ENCODE measurements at regions not wholly inside any gene's neighbourhood (a gene's known extent, or its start where the extent isn't known, plus 50 kb on each side); places are given as distances from the start of the nearest gene placed in this dataset.

DNA sequence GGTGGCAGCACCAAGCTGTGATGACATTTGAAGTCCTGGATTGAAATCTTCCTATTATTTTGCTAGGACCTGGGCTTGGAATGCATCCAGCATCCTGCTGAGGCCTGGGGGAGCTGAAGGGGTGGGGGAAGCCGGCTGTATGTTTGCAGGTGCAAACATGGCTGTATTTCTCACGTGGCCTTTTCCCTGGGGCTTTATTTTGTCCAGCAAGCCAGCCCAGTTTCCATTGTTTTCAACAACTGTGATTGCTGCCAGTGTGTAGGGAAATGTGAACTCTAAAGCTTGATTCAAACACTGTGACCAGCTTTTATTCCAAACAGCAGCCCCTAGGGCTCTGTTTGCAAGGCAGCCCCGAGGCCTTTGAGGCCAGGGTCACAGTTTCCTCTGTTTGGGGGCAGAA, 683.0 kb downstream of the DHX35 start:
- TF ChIP-seq POLR2A (IDR thresholded peaks at IDR 0.05): no peak
- TF ChIP-seq, protein P1, sequence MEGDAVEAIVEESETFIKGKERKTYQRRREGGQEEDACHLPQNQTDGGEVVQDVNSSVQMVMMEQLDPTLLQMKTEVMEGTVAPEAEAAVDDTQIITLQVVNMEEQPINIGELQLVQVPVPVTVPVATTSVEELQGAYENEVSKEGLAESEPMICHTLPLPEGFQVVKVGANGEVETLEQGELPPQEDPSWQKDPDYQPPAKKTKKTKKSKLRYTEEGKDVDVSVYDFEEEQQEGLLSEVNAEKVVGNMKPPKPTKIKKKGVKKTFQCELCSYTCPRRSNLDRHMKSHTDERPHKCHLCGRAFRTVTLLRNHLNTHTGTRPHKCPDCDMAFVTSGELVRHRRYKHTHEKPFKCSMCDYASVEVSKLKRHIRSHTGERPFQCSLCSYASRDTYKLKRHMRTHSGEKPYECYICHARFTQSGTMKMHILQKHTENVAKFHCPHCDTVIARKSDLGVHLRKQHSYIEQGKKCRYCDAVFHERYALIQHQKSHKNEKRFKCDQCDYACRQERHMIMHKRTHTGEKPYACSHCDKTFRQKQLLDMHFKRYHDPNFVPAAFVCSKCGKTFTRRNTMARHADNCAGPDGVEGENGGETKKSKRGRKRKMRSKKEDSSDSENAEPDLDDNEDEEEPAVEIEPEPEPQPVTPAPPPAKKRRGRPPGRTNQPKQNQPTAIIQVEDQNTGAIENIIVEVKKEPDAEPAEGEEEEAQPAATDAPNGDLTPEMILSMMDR (IDR thresholded peaks at IDR 0.05): no peak

Measured in body of pancreas (tissue), 4 donors.